ENCODE measurements at regions not wholly inside any gene's neighbourhood (a gene's known extent, or its start where the extent isn't known, plus 50 kb on each side); places are given as distances from the start of the nearest gene placed in this dataset.
"Not testable (repeated sequence)": the region's sequence is repeated elsewhere in the genome, so short reads cannot be mapped to it uniquely, and the experiment has no call there.

GRCh38 chr11:87819151-87819550 lies 356.1 kb downstream of the RAB38 start:
- 10 to 13% methylated on average over 1 of the region's 1 CpG for WGBS, 2 donors

GRCh38 chr11:87812571-87813365 lies 362.5 kb downstream of the RAB38 start:
- intact Hi-C loops (cut with DNase I; ENCODE audit: low total_unique reads): no loop called here
- no peak for DNase-seq (ENCODE audit: low spot score in 2 of 2)
- no peak overlapping the region for H3K4me3 ChIP-seq (ENCODE audit: low read depth, poor library complexity, severe bottlenecking)
- 77 to 81% methylated on average over 10 of the region's 10 CpGs for WGBS, 2 donors
- TF ChIP-seq POLR2A (IDR thresholded peaks at IDR 0.05): no peak
- no peak for TF ChIP-seq CTCF (IDR thresholded peaks at IDR 0.05)

More at GRCh38 chr11:87819151-87819550, 356.1 kb downstream of the RAB38 start:
- H3K4me3 ChIP-seq (ENCODE audit: low read depth, poor library complexity, severe bottlenecking): no peak overlapping the region
- TF ChIP-seq CTCF (IDR thresholded peaks at IDR 0.05) (no peak), POLR2A (IDR thresholded peaks at IDR 0.05) (no peak)
- intact Hi-C loops (cut with DNase I; ENCODE audit: low total_unique reads): no loop called here
- DNase-seq (ENCODE audit: low spot score in 2 of 2): no peak

DNA sequence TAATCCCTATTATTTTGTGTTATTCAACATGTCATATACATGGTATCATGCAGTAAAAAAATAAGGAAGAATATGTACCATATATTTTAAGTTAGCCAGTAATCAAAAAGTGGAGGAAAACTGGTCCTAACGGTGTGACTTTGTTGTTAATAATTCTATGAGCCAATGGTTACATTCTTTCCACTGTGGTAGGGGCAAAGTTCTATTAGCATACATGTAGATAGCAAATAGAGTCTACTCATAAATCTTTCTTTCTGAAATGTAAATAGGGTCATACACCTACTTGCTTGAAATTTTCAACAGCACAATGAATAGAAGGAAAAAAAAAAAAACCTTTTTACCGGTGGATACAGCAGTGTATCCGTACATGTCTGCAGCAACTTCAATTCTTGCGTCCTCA lies 364.8 kb downstream of the RAB38 start:
- H3K4me3 ChIP-seq (ENCODE audit: low read depth, poor library complexity, severe bottlenecking): no peak overlapping the region
- WGBS, 2 donors: 86 to 89% methylated on average over 4 of the region's 4 CpGs
- TF ChIP-seq CTCF (IDR thresholded peaks at IDR 0.05) (no peak), POLR2A (IDR thresholded peaks at IDR 0.05) (no peak)
- DNase-seq (ENCODE audit: low spot score in 2 of 2): no peak
- intact Hi-C loops (cut with DNase I; ENCODE audit: low total_unique reads): no loop called here

DNA sequence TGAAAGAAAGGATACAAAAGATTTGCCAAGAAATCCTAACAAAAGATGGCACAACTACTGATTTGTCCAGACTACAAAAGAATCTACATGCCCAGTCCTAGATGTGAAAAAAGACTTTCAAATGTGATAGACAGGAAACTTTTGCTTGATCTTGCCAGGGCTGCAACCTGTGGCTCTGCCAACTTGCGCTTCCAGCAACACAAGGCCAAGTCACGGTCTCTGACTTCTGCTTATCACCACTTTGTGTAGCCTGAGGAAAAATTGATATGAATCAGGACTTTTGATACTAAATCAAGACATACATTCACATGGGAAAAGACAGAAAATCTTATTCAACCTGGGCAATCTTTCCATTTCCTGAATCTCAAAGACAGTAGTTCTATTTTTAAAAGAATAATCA lies 366.0 kb downstream of the RAB38 start:
- WGBS, 2 donors: 43 to 57% methylated on average over 2 of the region's 2 CpGs
- TF ChIP-seq CTCF (IDR thresholded peaks at IDR 0.05) (no peak), POLR2A (IDR thresholded peaks at IDR 0.05) (no peak)
- H3K4me3 ChIP-seq (ENCODE audit: low read depth, poor library complexity, severe bottlenecking): no peak overlapping the region
- DNase-seq (ENCODE audit: low spot score in 2 of 2): no peak
- intact Hi-C loops (cut with DNase I; ENCODE audit: low total_unique reads): no loop called here

- intact Hi-C loops (cut with DNase I; ENCODE audit: low total_unique reads): no loop called here
- TF ChIP-seq CTCF (IDR thresholded peaks at IDR 0.05) (no peak), POLR2A (IDR thresholded peaks at IDR 0.05) (no peak)
- no peak overlapping the region for H3K4me3 ChIP-seq (ENCODE audit: low read depth, poor library complexity, severe bottlenecking)
- DNase-seq (ENCODE audit: low spot score in 2 of 2): no peak
Observed at GRCh38 chr11:87804176-87804575, 371.1 kb downstream of the RAB38 start.

- no peak for TF ChIP-seq POLR2A (IDR thresholded peaks at IDR 0.05)
- TF ChIP-seq CTCF (IDR thresholded peaks at IDR 0.05): no peak
- WGBS, 2 donors: 74 to 78% methylated on average over 3 of the region's 3 CpGs
- DNase-seq (ENCODE audit: low spot score in 2 of 2): no peak
- intact Hi-C loops (cut with DNase I; ENCODE audit: low total_unique reads): no loop called here
- no peak overlapping the region for H3K4me3 ChIP-seq (ENCODE audit: low read depth, poor library complexity, severe bottlenecking)
Observed at GRCh38 chr11:87803748-87804147, 371.5 kb downstream of the RAB38 start.

GRCh38 chr11:87784862-87785261 lies 390.4 kb downstream of the RAB38 start:
- 87 to 93% methylated on average over 7 of the region's 7 CpGs for whole genome bisulfite sequencing, 2 donors
- intact Hi-C loops (cut with DNase I; ENCODE audit: low total_unique reads); H3K4me3 ChIP-seq (ENCODE audit: low read depth, poor library complexity, severe bottlenecking); DNase-seq (ENCODE audit: low spot score in 2 of 2): not testable (repeated sequence)

Measured in lower leg skin (tissue), 4 donors.